ENCODE measurements at regions not wholly inside any gene's neighbourhood (a gene's known extent, or its start where the extent isn't known, plus 50 kb on each side); places are given as distances from the start of the nearest gene placed in this dataset.
A peak's percentile ranks its signal among the peaks of the same experiment; 100 is the strongest.

DNA sequence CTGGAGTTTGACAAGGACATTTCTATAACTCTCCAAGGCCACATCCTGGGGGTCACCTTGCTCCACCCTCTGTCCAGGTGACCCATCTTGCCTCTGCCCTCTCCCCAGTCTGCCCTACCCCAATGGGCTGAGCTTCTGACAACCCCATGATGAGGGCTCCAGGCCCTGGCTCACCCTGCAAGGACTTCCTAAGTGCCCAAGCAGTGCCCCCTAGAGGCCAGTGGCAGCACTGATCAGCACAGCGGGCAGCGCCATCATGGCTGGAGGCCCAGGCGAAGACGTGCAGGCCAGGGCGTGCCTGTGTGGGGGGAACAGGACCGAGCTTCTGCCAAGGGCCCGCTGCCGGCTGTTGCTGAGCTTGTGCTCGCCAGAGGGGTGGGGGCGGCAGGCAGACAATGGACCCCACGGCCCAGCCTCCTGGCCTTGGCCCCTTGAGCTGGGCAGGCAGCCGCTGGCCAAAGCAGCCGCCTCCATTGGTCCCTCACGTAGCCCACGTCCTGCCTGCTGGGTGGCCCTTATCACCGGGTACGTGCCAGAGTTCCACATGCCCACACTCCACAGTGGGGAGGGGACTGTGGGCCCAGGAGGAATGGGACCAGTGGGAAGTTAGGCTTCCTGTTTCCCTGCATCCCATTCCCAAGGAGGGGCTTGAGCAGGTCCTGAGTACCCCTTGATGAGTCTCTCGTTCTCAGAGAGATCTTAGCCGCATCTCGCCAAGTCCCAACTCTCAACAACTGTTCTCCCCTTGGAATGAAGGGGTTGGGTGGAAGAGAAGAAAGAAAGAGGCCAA lies 64.3 kb downstream of the MRPL14 start:
- DNase-seq (ENCODE audit: low spot score): no peak

DNA sequence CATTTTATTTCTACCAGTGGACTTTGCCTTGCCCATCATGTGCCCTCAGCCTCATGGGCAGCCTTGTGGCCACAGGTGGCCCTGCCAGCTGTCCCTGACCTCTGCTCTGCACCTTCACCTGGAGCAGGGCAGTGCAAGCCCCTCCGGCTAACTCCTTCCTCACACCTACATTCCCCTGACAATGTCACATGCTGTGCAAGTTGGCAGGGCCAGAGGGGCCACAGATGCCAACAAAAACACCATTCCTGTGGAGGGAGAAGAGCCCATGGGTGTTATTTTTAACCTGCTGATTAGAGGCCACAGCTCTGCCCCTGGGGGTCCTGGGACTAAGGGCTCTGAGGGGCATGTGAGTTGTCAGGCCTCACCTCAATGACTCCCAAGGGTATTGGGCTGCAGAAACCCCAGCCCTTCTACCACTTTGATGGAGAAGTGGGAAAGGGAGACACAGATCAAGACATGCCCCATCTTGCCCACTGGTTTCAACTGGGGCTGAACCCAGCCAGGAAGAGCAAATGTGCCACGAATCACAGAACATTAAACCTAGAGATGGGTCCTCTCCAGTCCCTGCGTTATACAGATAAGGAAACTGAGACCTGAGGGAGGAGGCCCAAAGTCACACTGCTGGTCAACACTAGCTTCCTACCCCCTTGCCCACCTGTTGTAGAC lies 65.0 kb downstream of the MRPL14 start:
- no peak for DNase-seq (ENCODE audit: low spot score)

DNA sequence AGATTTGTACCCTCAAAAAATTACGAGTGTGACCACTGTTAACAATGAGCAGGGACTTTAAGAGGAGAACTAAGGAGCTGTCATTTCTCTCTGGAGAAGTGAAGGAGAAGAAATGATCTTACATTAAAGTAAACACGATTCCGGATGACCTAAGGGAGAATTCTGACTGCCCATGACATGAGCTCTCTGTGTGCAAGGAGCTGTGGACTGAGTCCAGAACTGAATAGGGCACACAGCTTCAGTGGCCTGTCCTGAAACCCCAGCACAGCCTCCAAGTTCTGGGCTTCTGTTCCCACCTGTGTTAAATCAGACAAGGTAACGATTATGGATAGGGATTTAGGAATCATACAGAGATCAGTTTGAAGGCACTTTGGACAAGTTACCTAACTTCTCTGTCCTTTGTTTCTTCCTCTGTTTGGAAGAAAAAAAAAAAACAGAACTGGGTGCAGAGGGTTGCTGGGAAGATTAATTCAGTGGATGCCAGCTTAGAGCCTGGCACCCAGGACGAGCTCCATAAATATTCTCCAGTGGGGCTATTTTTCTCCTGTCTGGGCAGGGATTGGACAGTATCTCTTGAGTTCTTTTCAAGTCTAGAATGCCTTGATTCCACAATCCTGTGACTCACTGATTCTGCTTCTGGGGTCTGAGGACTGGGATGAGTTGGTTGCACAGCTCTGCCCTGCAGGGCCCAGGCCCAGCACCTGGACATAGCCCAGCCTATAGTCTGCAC lies 65.7 kb downstream of the MRPL14 start:
- DNase-seq (ENCODE audit: low spot score): no peak

- no peak for DNase-seq (ENCODE audit: low spot score)
These were observed 66.5 kb downstream of the MRPL14 start for GRCh38 chr6:44060612-44061374.

DNA sequence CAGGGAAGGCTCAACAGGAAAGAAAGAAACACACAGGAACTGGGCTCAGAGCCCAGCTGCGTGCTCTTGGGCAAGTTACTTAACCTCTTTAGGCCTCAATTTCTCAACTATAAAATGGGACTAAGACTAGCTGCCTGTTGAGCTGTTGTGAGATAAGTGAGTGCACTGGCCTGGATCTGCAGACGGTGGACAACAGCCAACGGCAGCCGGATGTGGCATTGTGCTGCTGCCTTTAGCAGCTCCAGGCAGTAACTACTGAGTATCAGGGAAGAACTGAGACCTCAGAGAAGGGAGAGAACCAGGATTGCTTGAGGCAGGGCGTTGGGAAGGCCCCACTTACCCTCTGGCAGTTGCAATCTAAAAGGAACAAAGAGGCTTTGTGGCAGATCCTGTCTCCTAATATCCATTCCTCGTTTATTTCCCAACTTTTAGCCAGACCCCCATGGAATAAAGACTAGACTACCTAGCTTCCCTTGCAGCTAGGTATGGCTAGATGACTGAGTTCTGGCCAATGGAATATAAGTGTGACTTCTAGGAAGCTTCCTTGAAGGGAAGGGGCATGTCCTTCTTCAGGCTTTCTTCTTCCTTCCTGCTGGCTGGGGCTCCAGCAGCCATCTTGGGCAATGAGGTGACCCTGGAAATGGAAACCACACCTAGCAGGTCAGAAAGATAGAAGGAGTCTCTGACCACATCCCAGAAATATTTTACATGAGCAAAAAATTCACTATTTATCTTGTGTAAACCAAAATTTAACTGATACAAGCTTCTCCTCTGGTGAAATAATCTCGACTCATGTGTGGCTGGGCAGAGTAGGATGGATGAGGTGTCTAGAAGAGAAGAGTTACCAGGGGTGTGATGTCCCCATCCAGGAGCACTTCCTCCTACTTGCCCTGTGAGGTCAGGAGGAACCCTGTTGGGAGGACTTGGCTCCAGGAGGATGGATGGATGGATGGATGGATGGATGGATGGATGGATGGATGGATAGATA lies 67.6 kb downstream of the MRPL14 start:
- DNase-seq (ENCODE audit: low spot score): no peak

DNA sequence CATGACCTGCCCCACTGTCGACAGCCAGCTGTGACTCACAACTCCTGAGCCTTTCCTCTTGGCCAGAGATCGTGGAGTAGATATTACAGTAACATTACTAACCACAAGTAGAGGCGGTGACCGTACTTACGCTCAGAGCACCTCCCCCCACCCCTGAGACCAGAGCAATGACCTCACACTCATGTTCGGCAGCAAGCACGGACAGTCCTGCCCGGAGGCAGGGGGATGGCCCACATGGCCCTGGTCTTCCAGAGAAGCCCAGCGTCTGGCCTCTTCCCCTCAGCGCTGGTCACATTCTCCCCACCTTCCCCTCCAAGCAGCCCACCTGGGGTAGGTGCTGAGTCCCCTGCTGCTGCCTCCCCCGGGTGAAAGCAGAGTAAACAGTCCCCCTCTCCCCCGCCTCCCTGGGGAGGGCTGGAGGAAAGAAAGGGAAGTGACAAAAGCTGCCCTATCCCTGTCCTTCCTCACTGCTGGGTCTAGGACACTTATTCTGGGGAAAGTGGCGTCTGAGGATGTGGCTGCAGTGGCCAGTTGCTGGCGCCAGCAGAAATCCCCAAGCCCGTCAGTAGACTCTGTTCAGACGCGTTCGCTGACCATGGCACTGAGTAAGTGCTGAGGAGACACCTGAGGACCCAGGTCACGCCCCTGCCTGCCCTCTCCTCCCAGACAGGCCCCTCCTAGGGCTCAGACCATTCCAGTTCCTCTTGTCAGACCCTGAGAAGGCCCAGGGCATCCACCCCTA lies 68.5 kb downstream of the MRPL14 start:
- DNase-seq (ENCODE audit: low spot score): peak; percentile 90

- DNase-seq (ENCODE audit: low spot score): no peak
These were observed 69.2 kb downstream of the MRPL14 start for GRCh38 chr6:44057931-44058616.

- DNase-seq (ENCODE audit: low spot score): no peak
These were observed 69.9 kb downstream of the MRPL14 start for GRCh38 chr6:44057238-44057930.

DNA sequence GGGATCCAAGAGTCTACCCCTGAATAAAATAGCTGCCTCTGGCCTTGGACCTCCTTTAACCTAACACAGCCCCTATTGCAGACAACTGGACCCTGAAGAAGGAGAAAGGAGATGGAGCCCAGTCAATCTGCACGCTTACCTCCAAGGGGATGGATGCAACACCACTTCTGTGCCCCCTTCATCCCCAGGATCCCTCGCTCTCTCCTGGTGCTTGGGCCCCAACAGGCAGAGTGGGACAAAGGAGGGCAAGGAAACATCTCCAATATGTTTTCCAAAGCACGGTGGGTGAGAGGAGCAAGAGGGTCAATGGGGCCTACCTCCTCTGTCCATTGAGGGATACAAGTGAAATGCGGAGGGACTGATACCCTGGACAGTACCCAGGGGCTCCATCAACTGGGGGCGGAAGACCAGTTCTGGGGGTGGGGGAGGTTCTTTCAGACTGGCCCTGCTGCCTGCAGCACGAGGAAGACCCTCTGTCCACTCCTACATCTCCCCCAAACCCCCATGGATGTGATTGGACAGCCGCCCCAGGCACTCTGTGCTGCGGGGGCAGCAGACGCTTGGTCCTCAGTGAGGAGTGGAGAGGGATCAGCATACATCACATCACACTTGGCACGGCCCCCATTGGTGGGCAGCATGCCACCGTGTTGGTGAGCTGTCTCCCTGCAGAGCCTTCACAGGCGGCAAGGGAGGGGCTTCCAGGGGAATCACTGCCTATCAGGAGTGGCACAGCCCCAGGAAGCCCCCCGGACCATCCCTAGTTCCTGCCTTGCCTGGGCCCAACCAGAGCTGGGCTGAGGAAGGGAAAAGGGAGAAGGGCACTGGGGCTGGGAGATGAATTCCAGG lies 70.6 kb downstream of the MRPL14 start:
- DNase-seq (ENCODE audit: low spot score): no peak

DNA sequence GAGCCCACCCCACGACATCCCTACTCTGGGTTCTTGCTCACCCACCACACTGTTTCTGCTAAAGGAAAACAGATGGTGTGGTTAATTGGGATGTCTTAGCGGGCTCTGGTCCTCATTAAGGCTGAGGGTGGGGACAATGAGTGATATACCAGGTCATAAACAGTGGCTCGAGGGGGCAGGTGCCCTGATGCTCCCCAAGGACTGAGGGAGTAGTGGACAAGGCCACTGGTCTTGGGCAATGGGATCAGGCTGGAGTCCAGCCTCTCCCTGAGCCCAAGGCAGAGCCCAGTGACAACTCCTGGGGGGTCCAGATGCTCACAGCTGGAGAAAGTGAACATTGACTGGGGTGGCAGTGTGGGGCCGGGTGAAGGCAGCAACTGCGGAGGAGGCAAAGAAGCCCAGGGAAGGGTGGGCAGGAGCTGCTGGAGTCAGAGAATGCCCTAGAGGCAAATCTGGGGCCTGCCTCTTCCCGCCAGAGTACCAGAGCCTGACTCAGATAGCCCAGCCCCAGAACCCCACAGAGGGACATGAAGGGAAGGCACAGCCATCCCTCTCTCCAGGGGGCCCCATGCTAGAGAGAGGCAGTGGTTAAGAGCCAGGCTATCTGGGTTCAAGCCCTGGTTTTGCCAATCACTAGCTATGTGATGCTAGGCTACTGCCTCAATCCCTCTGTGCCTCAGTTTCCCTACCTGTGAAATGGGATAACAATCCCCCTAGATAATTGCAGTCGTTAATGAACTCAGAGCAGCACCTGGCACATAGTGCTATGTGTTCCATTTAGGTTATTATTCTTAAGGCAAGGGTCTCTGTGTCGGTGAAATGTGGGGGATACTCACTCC lies 72.3 kb downstream of the MRPL14 start:
- DNase-seq (ENCODE audit: low spot score): no peak

GRCh38 chr6:44053760-44054556 lies 73.3 kb downstream of the MRPL14 start:
- DNase-seq (ENCODE audit: low spot score): no peak

- DNase-seq (ENCODE audit: low spot score): no peak
These were observed 74.0 kb downstream of the MRPL14 start for GRCh38 chr6:44053106-44053756.

- no peak for DNase-seq (ENCODE audit: low spot score)
These were observed 74.7 kb downstream of the MRPL14 start for GRCh38 chr6:44052419-44053023.

- DNase-seq (ENCODE audit: low spot score): no peak
These were observed 75.7 kb downstream of the MRPL14 start for GRCh38 chr6:44051515-44051914.

Measured in HT-29 (cell line).